Stomach (tissue), 4 donors: ENCODE measurements at regions not wholly inside any gene's neighbourhood (a gene's known extent, or its start where the extent isn't known, plus 50 kb on each side); places are given as distances from the start of the nearest gene placed in this dataset.

Source experiments
- CTCF ChIP-seq, 7 experiments: fragments of 450-650 bp in 4 of 7; fragments of 200-600 bp in 3 of 7; sonication (generic) in 3 of 7; IDR thresholded peaks; one replicate each; pipeline ENCODE4 v1.5.1; 2016 to 2019; ENCODE audit warnings: antibody characterized with exemption in 7 of 7, control low read depth in 2 of 7, mild to moderate bottlenecking in 1 of 7
- POLR2A ChIP-seq, 4 donors: fragments of 450-650 bp; IDR thresholded peaks; one replicate each; pipeline ENCODE4 v1.6.1; 2016; ENCODE audit warnings: antibody characterized with exemption in 4 of 4, control low read depth in 2 of 4, mild to moderate bottlenecking in 1 of 4, moderate library complexity in 1 of 4
- POLR2AphosphoS5 ChIP-seq, 3 donors: sonication (generic); formaldehyde crosslinking; IDR thresholded peaks; one replicate each; pipeline ENCODE4 v1.6.1; 2016; ENCODE audit warnings: antibody characterized with exemption in 3 of 3

- no peak for TF ChIP-seq CTCF (IDR thresholded peaks at IDR 0.05)
- no peak for TF ChIP-seq POLR2AphosphoS5 (IDR thresholded peaks at IDR 0.05)
- TF ChIP-seq POLR2A (IDR thresholded peaks at IDR 0.05): no peak
These were observed 130.9 kb downstream of the SLC16A9 start for GRCh38 chr10:59578741-59579140.
